Tibial nerve (tissue), 4 donors: ENCODE measurements at regions not wholly inside any gene's neighbourhood (a gene's known extent, or its start where the extent isn't known, plus 50 kb on each side); places are given as distances from the start of the nearest gene placed in this dataset.

Experiments
- DNase-seq, 2 donors: peaks; one replicate each; pipeline ENCODE4 v3.0.0-alpha.2; 2019; ENCODE audit warnings: low spot score in 2 of 2
- H3K27ac ChIP-seq, 4 donors: fragments of 200-600 bp; sonication (generic) in 3 of 4; one replicate each; pipeline ENCODE4 v1.5.1; 2017 to 2019; ENCODE audit warnings: mild to moderate bottlenecking in 1 of 4
- H3K27me3 ChIP-seq, 2 donors: fragments of 200-600 bp; sonication (generic) in 1 of 2; one replicate each; pipeline versions ENCODE4 v1.5.1 to v1.6.0; 2017 to 2019
- H3K36me3 ChIP-seq, 3 donors: fragments of 200-600 bp; sonication (generic); one replicate each; pipeline ENCODE4 v1.5.1; 2018 to 2019
- H3K4me1 ChIP-seq, 4 donors: fragments of 200-600 bp; sonication (generic) in 3 of 4; one replicate each; pipeline ENCODE4 v1.5.1; 2017 to 2019
- H3K4me3 ChIP-seq, 4 donors: fragments of 200-600 bp; sonication (generic) in 3 of 4; one replicate each; pipeline ENCODE4 v1.5.1; 2017 to 2019; ENCODE audit warnings: mild to moderate bottlenecking in 1 of 4, moderate library complexity in 1 of 4
- H3K9me3 ChIP-seq, 4 donors: fragments of 200-600 bp; sonication (generic) in 3 of 4; one replicate each; pipeline ENCODE4 v1.5.1; 2017 to 2019
- CTCF ChIP-seq, 5 experiments: fragments of 200-600 bp in 3 of 5; fragments of 450-650 bp in 2 of 5; sonication (generic) in 3 of 5; IDR thresholded peaks; one replicate each; pipeline ENCODE4 v1.5.1; 2016 to 2019; ENCODE audit warnings: antibody characterized with exemption in 5 of 5, mild to moderate bottlenecking in 3 of 5, moderate library complexity in 2 of 5
- EP300 ChIP-seq, 2 donors: sonication (generic); formaldehyde crosslinking; IDR thresholded peaks; one replicate each; pipeline ENCODE4 v1.6.1; 2017; ENCODE audit warnings: antibody characterized with exemption in 2 of 2, mild to moderate bottlenecking in 1 of 2
- POLR2A ChIP-seq, 2 donors: fragments of 450-650 bp; IDR thresholded peaks; one replicate each; pipeline ENCODE4 v1.6.1; 2017; ENCODE audit warnings: antibody characterized with exemption in 2 of 2, mild to moderate bottlenecking in 2 of 2, moderate library complexity in 2 of 2
- WGBS, 2 donors: methylation state at CpG; one replicate each; pipeline ENCODE4 v1.1.5; 2018; 5-methylcytosine and 5-hydroxymethylcytosine counted together

- H3K4me3 ChIP-seq: no peak overlapping the region
- H3K36me3 ChIP-seq: no peaks in the 10 kb centered on the region
- peak overlapping the region in 1 of 4 donors; percentile 26 for H3K27ac ChIP-seq
- no peaks in the 10 kb centered on the region for H3K9me3 ChIP-seq
- no peak for TF ChIP-seq CTCF (IDR thresholded peaks at IDR 0.05)
- no peak for TF ChIP-seq EP300 (IDR thresholded peaks at IDR 0.05)
- no peak for TF ChIP-seq POLR2A (IDR thresholded peaks at IDR 0.05)
- H3K4me1 ChIP-seq: peaks cover 0 to 7% (median 0%) of the 10 kb centered on the region in 4 donors
- no peaks in the 10 kb centered on the region for H3K27me3 ChIP-seq
- DNase-seq: no peak
Measured at GRCh38 chr3:176941689-176942088, 255.6 kb downstream of the TBL1XR1 start.

- WGBS, 2 donors: 22 to 28% methylated on average over 10 of the region's 10 CpGs
- Histone ChIP-seq H3K4me1 (peaks cover 0 to 7% (median 0%) of the 10 kb centered on the region in 4 donors), H3K27ac (no peak overlapping the region), H3K27me3 (no peaks in the 10 kb centered on the region), H3K4me3 (no peak overlapping the region), H3K36me3 (no peaks in the 10 kb centered on the region), H3K9me3 (no peaks in the 10 kb centered on the region)
- TF ChIP-seq POLR2A (IDR thresholded peaks at IDR 0.05) (no peak), CTCF (IDR thresholded peaks at IDR 0.05) (peak; percentile 60 to 70 (median 64)), EP300 (IDR thresholded peaks at IDR 0.05) (no peak)
- peak in 1 of 2 donors; percentile 47 for DNase-seq
Measured at GRCh38 chr3:176939022-176939817, 258.1 kb downstream of the TBL1XR1 start.

GRCh38 chr3:176937994-176938393 lies 259.3 kb downstream of the TBL1XR1 start:
- DNase-seq: no peak
- H3K27ac ChIP-seq: no peak overlapping the region
- H3K27me3 ChIP-seq: no peaks in the 10 kb centered on the region
- no peaks in the 10 kb centered on the region for H3K36me3 ChIP-seq
- TF ChIP-seq CTCF (IDR thresholded peaks at IDR 0.05) (no peak), EP300 (IDR thresholded peaks at IDR 0.05) (no peak), POLR2A (IDR thresholded peaks at IDR 0.05) (no peak)
- WGBS, 2 donors: 86 to 87% methylated on average over 1 of the region's 1 CpG
- H3K4me1 ChIP-seq: peaks cover 0 to 7% (median 0%) of the 10 kb centered on the region in 4 donors
- no peak overlapping the region for H3K4me3 ChIP-seq
- H3K9me3 ChIP-seq: no peaks in the 10 kb centered on the region

- Histone ChIP-seq H3K9me3 (no peaks in the 10 kb centered on the region), H3K36me3 (no peaks in the 10 kb centered on the region), H3K27ac (no peak overlapping the region), H3K4me1 (peaks cover 0 to 7% (median 0%) of the 10 kb centered on the region in 4 donors), H3K4me3 (no peak overlapping the region), H3K27me3 (no peaks in the 10 kb centered on the region)
- WGBS, 2 donors: 67 to 69% methylated on average over 1 of the region's 1 CpG
- DNase-seq: no peak
- TF ChIP-seq EP300 (IDR thresholded peaks at IDR 0.05) (no peak), CTCF (IDR thresholded peaks at IDR 0.05) (no peak), POLR2A (IDR thresholded peaks at IDR 0.05) (no peak)
Measured at GRCh38 chr3:176937541-176937940, 259.7 kb downstream of the TBL1XR1 start.

GRCh38 chr3:176935194-176935888 lies 261.9 kb downstream of the TBL1XR1 start:
- no peaks in the 10 kb centered on the region for H3K27me3 ChIP-seq
- no peaks in the 10 kb centered on the region for H3K9me3 ChIP-seq
- H3K36me3 ChIP-seq: no peaks in the 10 kb centered on the region
- H3K27ac ChIP-seq: no peak overlapping the region
- no peak for DNase-seq
- H3K4me1 ChIP-seq: peaks cover 0 to 7% (median 0%) of the 10 kb centered on the region in 4 donors
- 96% methylated on average over 2 of the region's 2 CpGs for WGBS, 2 donors
- H3K4me3 ChIP-seq: no peak overlapping the region
- no peak for TF ChIP-seq CTCF (IDR thresholded peaks at IDR 0.05)
- TF ChIP-seq POLR2A (IDR thresholded peaks at IDR 0.05): no peak
